ENCODE measurements at regions not wholly inside any gene's neighbourhood (a gene's known extent, or its start where the extent isn't known, plus 50 kb on each side); places are given as distances from the start of the nearest gene placed in this dataset.

DNA sequence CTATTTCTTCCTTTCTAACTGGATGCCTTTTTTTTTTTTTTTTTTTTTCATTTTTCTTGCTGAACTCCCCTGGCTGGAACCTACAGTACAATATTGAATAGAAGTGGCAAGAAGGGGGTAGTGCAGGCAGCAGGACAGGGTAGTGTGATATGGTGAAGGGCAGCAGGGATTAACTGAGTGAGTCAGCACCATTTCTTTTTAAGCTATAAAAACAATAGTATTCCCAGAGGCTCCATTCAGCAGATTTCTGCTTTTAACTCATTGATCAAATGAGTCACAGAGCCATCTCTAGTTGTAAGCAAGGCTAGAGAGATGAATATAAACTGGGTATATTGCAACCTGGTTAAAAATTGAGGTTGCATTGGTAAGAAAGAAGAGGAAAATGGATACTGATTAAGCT lies 53.6 kb upstream of the SETD7 start:
- dilution Hi-C loops (cut with MboI; ENCODE audit: extremely low pct_ligation_motif_present, low sequenced_read_pairs), result no loop called here
- Histone ChIP-seq H3K9ac (replicated peaks; ENCODE audit: extremely low read depth, insufficient read depth, low read length) (no peak overlapping the region), H3K4me2 (ENCODE audit: insufficient read depth, low read length) (no peak overlapping the region), H3K4me3 (replicated peaks in 1 of 3; ENCODE audit: insufficient read depth in 1 of 3, low read depth in 1 of 3, low read length in 3 of 3) (no peak overlapping the region), H3K27ac (ENCODE audit: insufficient read depth, low read depth, low read length) (no peak overlapping the region), H3K9me1 (replicated peaks; ENCODE audit: control insufficient read depth, extremely low read depth, insufficient read depth, low read length) (no peaks in the 10 kb centered on the region), H3K27me3 (ENCODE audit: control insufficient read depth in 2 of 2, insufficient read depth in 2 of 2, low read length in 2 of 2) (no peaks in the 10 kb centered on the region), H3K4me1 (ENCODE audit: control insufficient read depth, extremely low read depth, insufficient read depth, low read length) (peaks cover 3% of the 10 kb centered on the region), H2AFZ (ENCODE audit: low read depth, low read length) (no peak overlapping the region), H4K20me1 (replicated peaks; ENCODE audit: control insufficient read depth, extremely low read depth, insufficient read depth, low read length) (no peaks in the 10 kb centered on the region), H3K9me3 (replicated peaks; ENCODE audit: control insufficient read depth, insufficient read depth, low read length) (no peaks in the 10 kb centered on the region), H3K36me3 (ENCODE audit: control insufficient read depth in 2 of 2, extremely low read depth in 1 of 2, insufficient read depth in 2 of 2, low read length in 2 of 2) (no peaks in the 10 kb centered on the region), H3K79me2 (ENCODE audit: control insufficient read depth, insufficient read depth, low read length) (no peaks in the 10 kb centered on the region)
- intact Hi-C loops (cut with micrococcal nuclease), result no loop called here
- peak; percentile 30 for TF ChIP-seq JUN (IDR thresholded peaks at IDR 0.05; ENCODE audit: borderline replicate concordance, insufficient read depth, insufficient read length, low read depth)
- no peak for TF ChIP-seq POLR2AphosphoS5 (IDR thresholded peaks at IDR 0.05; ENCODE audit: insufficient read depth, low read depth, low read length)
- CTCF ChIA-PET, result interaction anchor here (0.7 to 2.1 kb wide), 8 partner anchors 8 to 658 kb away, joined by 3 to 9 read pairs (median 3); no protein-coding TSS in a partner anchor
- POLR2A ChIA-PET, result no interaction called here
- peak; percentile 49 for FAIRE-seq
- DNase-seq (ENCODE audit: low read depth, low spot score), result peak; percentile 37
- no TSS peak for BruUV-seq (replicated peaks)

DNA sequence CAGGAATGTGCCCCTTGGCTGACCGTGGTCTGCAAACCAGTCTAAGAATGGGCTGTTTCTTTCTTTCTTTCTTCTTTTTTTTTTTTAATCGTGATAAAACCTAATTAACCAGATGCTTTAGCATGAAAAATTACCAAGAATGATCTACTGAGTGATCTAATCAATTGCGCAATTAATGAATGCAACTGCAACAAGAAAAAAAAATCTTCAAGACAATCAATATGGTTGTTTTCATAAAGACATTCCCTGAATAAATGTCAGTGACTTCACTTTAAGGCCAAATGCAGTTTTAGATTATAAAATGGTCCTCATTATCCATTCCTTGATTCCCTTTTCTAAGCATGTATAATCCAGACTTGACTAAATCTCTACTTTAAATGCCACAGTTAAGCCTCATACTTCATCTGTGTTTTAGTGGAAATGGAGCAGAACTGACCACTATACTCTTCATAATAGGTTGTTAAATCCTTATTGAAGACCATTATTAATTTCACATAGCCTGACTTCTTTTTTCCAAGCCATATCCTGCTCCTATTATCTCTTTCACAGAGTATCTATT lies 51.6 kb upstream of the SETD7 start:
- Histone ChIP-seq H3K9ac (replicated peaks; ENCODE audit: extremely low read depth, insufficient read depth, low read length) (no peak overlapping the region), H3K79me2 (ENCODE audit: control insufficient read depth, insufficient read depth, low read length) (no peaks in the 10 kb centered on the region), H3K9me1 (replicated peaks; ENCODE audit: control insufficient read depth, extremely low read depth, insufficient read depth, low read length) (no peaks in the 10 kb centered on the region), H3K27me3 (ENCODE audit: control insufficient read depth in 2 of 2, insufficient read depth in 2 of 2, low read length in 2 of 2) (no peaks in the 10 kb centered on the region), H3K36me3 (ENCODE audit: control insufficient read depth in 2 of 2, extremely low read depth in 1 of 2, insufficient read depth in 2 of 2, low read length in 2 of 2) (no peaks in the 10 kb centered on the region), H2AFZ (ENCODE audit: low read depth, low read length) (no peak overlapping the region), H3K4me1 (ENCODE audit: control insufficient read depth, extremely low read depth, insufficient read depth, low read length) (peaks cover 3% of the 10 kb centered on the region), H3K4me2 (ENCODE audit: insufficient read depth, low read length) (no peak overlapping the region), H4K20me1 (replicated peaks; ENCODE audit: control insufficient read depth, extremely low read depth, insufficient read depth, low read length) (no peaks in the 10 kb centered on the region), H3K4me3 (replicated peaks in 1 of 3; ENCODE audit: insufficient read depth in 1 of 3, low read depth in 1 of 3, low read length in 3 of 3) (no peak overlapping the region), H3K27ac (ENCODE audit: insufficient read depth, low read depth, low read length) (no peak overlapping the region), H3K9me3 (replicated peaks; ENCODE audit: control insufficient read depth, insufficient read depth, low read length) (no peaks in the 10 kb centered on the region)
- no TSS peak for BruUV-seq (replicated peaks)
- POLR2A ChIA-PET, result no interaction called here
- no peak for FAIRE-seq
- intact Hi-C loops (cut with micrococcal nuclease), result no loop called here
- dilution Hi-C loops (cut with MboI; ENCODE audit: extremely low pct_ligation_motif_present, low sequenced_read_pairs), result no loop called here
- CTCF ChIA-PET, result interaction anchor here (0.7 to 7.1 kb wide), 6 partner anchors 11 to 46 kb away, joined by 3 to 275 read pairs (median 8); no protein-coding TSS in a partner anchor
- no peak for DNase-seq (ENCODE audit: low read depth, low spot score)
- TF ChIP-seq POLR2A (IDR thresholded peaks at IDR 0.05; ENCODE audit: low read depth, low read length) (no peak), JUN (IDR thresholded peaks at IDR 0.05; ENCODE audit: borderline replicate concordance, insufficient read depth, insufficient read length, low read depth) (no peak), POLR2AphosphoS5 (IDR thresholded peaks at IDR 0.05; ENCODE audit: insufficient read depth, low read depth, low read length) (no peak), EZH2 (IDR thresholded peaks at IDR 0.05; ENCODE audit: borderline replicate concordance, low read depth, low read length, severe bottlenecking) (no peak), MYC (IDR thresholded peaks at IDR 0.05; ENCODE audit: low read depth, low read length) (no peak), FOS (IDR thresholded peaks at IDR 0.05; ENCODE audit: borderline replicate concordance, insufficient read depth, low read length) (no peak), GATA2 (IDR thresholded peaks at IDR 0.05; ENCODE audit: insufficient read depth, insufficient read length, low read depth, low read length) (no peak)
- TF ChIP-seq, protein P1, sequence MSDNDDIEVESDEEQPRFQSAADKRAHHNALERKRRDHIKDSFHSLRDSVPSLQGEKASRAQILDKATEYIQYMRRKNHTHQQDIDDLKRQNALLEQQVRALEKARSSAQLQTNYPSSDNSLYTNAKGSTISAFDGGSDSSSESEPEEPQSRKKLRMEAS (IDR thresholded peaks at IDR 0.05; ENCODE audit: insufficient read depth, insufficient read length), result no peak
- TF ChIP-seq, protein P2, sequence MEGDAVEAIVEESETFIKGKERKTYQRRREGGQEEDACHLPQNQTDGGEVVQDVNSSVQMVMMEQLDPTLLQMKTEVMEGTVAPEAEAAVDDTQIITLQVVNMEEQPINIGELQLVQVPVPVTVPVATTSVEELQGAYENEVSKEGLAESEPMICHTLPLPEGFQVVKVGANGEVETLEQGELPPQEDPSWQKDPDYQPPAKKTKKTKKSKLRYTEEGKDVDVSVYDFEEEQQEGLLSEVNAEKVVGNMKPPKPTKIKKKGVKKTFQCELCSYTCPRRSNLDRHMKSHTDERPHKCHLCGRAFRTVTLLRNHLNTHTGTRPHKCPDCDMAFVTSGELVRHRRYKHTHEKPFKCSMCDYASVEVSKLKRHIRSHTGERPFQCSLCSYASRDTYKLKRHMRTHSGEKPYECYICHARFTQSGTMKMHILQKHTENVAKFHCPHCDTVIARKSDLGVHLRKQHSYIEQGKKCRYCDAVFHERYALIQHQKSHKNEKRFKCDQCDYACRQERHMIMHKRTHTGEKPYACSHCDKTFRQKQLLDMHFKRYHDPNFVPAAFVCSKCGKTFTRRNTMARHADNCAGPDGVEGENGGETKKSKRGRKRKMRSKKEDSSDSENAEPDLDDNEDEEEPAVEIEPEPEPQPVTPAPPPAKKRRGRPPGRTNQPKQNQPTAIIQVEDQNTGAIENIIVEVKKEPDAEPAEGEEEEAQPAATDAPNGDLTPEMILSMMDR (IDR thresholded peaks at IDR 0.05; ENCODE audit: extremely low read depth in 1 of 2, insufficient read depth in 1 of 2, low read depth in 1 of 2, low read length in 2 of 2), result no peak

Measured in endothelial cell of umbilical vein (primary cell).